HL-60 (cell line): ENCODE measurements at regions not wholly inside any gene's neighbourhood (a gene's known extent, or its start where the extent isn't known, plus 50 kb on each side); places are given as distances from the start of the nearest gene placed in this dataset.

Source experiments
- GABPA ChIP-seq: IDR thresholded peaks from 2 replicates; pipeline ENCODE4 v1.6.1; 2012; ENCODE audit warnings: low read depth
- POLR2AphosphoS5 ChIP-seq: IDR thresholded peaks from 2 replicates; pipeline ENCODE4 v1.6.1; 2012; ENCODE audit warnings: low read depth
- TF ChIP-seq, protein P1 (sequence below): IDR thresholded peaks from one replicate; pipeline ENCODE4 v1.5.1; 2011; ENCODE audit warnings: low read length, control low read depth, inconsistent platforms; ENCODE audit not compliant: insufficient read depth
- TF ChIP-seq, protein P2 (sequence below): IDR thresholded peaks from 2 replicates; pipeline ENCODE4 v1.6.1; 2012; ENCODE audit warnings: low read depth; ENCODE audit not compliant: insufficient replicate concordance

DNA sequence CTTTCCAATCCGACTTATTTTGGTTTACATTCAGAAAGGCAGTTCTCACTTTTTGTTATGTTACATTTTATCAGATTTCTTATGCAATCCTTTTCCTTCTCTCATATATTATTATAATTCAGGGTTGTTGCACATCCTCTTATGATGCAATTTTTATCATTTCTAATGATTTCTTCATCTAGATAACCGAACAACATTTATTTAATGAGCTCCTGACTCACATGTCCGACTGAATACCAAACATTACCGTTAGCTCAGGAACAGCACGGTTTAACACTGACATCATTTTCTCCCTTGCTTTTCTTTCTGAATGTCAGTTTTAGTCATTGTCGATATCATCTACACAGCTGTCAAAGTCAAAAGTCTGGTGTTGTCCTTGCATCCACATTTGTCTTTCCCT, 199.2 kb downstream of the BCHE start:
- TF ChIP-seq, protein P1, sequence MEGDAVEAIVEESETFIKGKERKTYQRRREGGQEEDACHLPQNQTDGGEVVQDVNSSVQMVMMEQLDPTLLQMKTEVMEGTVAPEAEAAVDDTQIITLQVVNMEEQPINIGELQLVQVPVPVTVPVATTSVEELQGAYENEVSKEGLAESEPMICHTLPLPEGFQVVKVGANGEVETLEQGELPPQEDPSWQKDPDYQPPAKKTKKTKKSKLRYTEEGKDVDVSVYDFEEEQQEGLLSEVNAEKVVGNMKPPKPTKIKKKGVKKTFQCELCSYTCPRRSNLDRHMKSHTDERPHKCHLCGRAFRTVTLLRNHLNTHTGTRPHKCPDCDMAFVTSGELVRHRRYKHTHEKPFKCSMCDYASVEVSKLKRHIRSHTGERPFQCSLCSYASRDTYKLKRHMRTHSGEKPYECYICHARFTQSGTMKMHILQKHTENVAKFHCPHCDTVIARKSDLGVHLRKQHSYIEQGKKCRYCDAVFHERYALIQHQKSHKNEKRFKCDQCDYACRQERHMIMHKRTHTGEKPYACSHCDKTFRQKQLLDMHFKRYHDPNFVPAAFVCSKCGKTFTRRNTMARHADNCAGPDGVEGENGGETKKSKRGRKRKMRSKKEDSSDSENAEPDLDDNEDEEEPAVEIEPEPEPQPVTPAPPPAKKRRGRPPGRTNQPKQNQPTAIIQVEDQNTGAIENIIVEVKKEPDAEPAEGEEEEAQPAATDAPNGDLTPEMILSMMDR: no peak
- TF ChIP-seq GABPA (no peak), POLR2AphosphoS5 (no peak)
- TF ChIP-seq, protein P2, sequence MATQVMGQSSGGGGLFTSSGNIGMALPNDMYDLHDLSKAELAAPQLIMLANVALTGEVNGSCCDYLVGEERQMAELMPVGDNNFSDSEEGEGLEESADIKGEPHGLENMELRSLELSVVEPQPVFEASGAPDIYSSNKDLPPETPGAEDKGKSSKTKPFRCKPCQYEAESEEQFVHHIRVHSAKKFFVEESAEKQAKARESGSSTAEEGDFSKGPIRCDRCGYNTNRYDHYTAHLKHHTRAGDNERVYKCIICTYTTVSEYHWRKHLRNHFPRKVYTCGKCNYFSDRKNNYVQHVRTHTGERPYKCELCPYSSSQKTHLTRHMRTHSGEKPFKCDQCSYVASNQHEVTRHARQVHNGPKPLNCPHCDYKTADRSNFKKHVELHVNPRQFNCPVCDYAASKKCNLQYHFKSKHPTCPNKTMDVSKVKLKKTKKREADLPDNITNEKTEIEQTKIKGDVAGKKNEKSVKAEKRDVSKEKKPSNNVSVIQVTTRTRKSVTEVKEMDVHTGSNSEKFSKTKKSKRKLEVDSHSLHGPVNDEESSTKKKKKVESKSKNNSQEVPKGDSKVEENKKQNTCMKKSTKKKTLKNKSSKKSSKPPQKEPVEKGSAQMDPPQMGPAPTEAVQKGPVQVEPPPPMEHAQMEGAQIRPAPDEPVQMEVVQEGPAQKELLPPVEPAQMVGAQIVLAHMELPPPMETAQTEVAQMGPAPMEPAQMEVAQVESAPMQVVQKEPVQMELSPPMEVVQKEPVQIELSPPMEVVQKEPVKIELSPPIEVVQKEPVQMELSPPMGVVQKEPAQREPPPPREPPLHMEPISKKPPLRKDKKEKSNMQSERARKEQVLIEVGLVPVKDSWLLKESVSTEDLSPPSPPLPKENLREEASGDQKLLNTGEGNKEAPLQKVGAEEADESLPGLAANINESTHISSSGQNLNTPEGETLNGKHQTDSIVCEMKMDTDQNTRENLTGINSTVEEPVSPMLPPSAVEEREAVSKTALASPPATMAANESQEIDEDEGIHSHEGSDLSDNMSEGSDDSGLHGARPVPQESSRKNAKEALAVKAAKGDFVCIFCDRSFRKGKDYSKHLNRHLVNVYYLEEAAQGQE: no peak
